ENCODE measurements at regions not wholly inside any gene's neighbourhood (a gene's known extent, or its start where the extent isn't known, plus 50 kb on each side); places are given as distances from the start of the nearest gene placed in this dataset.

DNA sequence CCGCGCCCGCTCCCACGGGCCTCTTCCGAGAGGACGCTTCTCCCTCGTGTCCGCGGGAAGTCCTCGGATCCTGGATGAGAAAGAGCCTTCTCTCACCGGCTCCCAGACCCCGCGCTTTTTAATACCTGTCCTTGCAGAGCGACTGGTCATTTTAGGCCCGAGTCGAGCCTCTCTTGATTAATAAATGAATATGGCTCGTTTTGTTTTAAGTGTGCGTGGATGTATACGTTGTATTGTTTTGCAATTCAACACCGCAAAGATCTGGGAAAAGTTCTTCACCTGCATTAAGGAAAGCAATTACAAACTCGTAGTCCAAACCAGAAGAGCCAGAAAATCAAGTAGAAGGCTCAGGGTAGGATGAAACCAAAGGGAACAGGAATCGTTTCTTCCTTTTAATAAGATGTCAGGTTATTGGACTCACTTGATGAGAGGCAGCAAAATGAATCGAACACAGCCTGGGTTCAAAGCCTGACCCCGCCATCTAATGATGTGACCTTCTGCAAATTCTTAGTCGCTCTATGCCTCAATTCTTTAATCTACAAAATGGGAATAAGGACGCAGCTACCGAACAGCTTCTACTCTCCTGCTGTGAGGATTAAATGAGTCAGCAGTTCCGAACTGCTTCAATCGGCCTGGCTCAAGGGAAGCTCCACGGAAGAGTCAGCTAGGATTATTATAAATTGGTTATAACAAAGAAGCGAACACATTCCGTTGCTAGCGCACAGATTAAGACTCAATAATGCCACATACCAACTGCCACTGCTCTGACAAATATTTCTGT lies 277.8 kb upstream of the NEBL start:
- TF ChIP-seq POLR2A (IDR thresholded peaks at IDR 0.05; ENCODE audit: low read depth, low read length) = no peak
- TF ChIP-seq TAF1 (IDR thresholded peaks at IDR 0.05; ENCODE audit: low read depth, low read length) = no peak

All from GM12891 (cell line).